ENCODE measurements at regions not wholly inside any gene's neighbourhood (a gene's known extent, or its start where the extent isn't known, plus 50 kb on each side); places are given as distances from the start of the nearest gene placed in this dataset.

DNA sequence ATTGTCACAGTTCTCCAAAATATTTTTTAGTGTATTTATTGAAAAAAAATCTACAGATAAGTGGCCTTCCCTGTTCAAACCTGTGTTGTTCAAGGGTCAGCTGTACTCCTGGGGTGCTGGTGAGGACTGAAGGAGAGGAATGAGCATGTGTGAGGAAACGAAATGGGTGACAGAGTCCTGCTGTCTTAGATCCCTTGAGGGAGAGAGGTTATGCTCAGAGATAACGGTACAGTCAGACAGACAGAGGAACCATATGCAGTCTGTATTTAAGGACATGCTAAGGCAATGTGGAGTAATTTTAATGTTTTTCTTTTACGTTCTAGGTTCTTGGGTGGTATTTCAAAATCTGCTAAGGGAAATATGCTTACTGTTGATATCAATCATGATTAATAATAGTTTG is 352.9 kb upstream of the RGS6 start (continued):
- TF ChIP-seq, protein P1, sequence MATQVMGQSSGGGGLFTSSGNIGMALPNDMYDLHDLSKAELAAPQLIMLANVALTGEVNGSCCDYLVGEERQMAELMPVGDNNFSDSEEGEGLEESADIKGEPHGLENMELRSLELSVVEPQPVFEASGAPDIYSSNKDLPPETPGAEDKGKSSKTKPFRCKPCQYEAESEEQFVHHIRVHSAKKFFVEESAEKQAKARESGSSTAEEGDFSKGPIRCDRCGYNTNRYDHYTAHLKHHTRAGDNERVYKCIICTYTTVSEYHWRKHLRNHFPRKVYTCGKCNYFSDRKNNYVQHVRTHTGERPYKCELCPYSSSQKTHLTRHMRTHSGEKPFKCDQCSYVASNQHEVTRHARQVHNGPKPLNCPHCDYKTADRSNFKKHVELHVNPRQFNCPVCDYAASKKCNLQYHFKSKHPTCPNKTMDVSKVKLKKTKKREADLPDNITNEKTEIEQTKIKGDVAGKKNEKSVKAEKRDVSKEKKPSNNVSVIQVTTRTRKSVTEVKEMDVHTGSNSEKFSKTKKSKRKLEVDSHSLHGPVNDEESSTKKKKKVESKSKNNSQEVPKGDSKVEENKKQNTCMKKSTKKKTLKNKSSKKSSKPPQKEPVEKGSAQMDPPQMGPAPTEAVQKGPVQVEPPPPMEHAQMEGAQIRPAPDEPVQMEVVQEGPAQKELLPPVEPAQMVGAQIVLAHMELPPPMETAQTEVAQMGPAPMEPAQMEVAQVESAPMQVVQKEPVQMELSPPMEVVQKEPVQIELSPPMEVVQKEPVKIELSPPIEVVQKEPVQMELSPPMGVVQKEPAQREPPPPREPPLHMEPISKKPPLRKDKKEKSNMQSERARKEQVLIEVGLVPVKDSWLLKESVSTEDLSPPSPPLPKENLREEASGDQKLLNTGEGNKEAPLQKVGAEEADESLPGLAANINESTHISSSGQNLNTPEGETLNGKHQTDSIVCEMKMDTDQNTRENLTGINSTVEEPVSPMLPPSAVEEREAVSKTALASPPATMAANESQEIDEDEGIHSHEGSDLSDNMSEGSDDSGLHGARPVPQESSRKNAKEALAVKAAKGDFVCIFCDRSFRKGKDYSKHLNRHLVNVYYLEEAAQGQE (IDR thresholded peaks at IDR 0.05): no peak
- no peak for TF ChIP-seq HNF4G (IDR thresholded peaks at IDR 0.05)

GRCh38 chr14:71582705-71583104 is 349.5 kb upstream of the RGS6 start:
- no peak for TF ChIP-seq FOXA1 (IDR thresholded peaks at IDR 0.05)
- TF ChIP-seq, protein P1 (IDR thresholded peaks at IDR 0.05): no peak
- no peak for TF ChIP-seq EGR1 (IDR thresholded peaks at IDR 0.05; ENCODE audit: low read depth in 2 of 2)
- TF ChIP-seq NR2F2 (IDR thresholded peaks at IDR 0.05): no peak
- no peak for TF ChIP-seq CTCF (IDR thresholded peaks at IDR 0.05; ENCODE audit: low read depth, low read length, missing input control)
- TF ChIP-seq FOXA2 (IDR thresholded peaks at IDR 0.05): no peak
- TF ChIP-seq SP1 (IDR thresholded peaks at IDR 0.05): no peak
- TF ChIP-seq ZBTB33 (IDR thresholded peaks at IDR 0.05): no peak
- TF ChIP-seq YY1 (IDR thresholded peaks at IDR 0.05): no peak
- TF ChIP-seq JUND (IDR thresholded peaks at IDR 0.05): no peak
- TF ChIP-seq HNF4A (conservative IDR thresholded peaks at IDR 0.05): no peak
- TF ChIP-seq HNF4G (IDR thresholded peaks at IDR 0.05): no peak
- TF ChIP-seq TAF1 (conservative IDR thresholded peaks at IDR 0.05): no peak
- TF ChIP-seq, protein P2, sequence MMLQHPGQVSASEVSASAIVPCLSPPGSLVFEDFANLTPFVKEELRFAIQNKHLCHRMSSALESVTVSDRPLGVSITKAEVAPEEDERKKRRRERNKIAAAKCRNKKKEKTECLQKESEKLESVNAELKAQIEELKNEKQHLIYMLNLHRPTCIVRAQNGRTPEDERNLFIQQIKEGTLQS (IDR thresholded peaks at IDR 0.05): no peak
- TF ChIP-seq RXRA (IDR thresholded peaks at IDR 0.05): no peak
- no peak for TF ChIP-seq MAX (IDR thresholded peaks at IDR 0.05)
- TF ChIP-seq RAD21 (IDR thresholded peaks at IDR 0.05): no peak
- no peak for TF ChIP-seq GABPA (IDR thresholded peaks at IDR 0.05 in 1 of 2, conservative IDR thresholded peaks at IDR 0.05 in 1 of 2)
- Histone ChIP-seq H3K27ac (ENCODE audit: low read depth in 1 of 2, low read length in 2 of 2) (no peak overlapping the region), H3K9ac (ENCODE audit: low read depth in 1 of 2, low read length in 2 of 2) (no peak overlapping the region), H3K4me3 (ENCODE audit: low read depth in 1 of 3, low read length in 3 of 3) (no peak overlapping the region), H3K36me3 (ENCODE audit: control insufficient read depth in 4 of 4, insufficient read depth in 3 of 4, low read depth in 1 of 4, low read length in 3 of 4) (no peaks in the 10 kb centered on the region), H3K9me3 (ENCODE audit: control insufficient read depth in 4 of 4, low read length in 3 of 4) (no peaks in the 10 kb centered on the region), H3K4me1 (ENCODE audit: control insufficient read depth in 4 of 4, insufficient read depth in 4 of 4, low read length in 3 of 4) (peaks cover 0 to 8% (median 5%) of the 10 kb centered on the region in 4 donors), H3K27me3 (ENCODE audit: control insufficient read depth in 4 of 4, insufficient read depth in 4 of 4, low read length in 3 of 4) (no peaks in the 10 kb centered on the region)
- 91% methylated on average over 1 of the region's 1 CpG for WGBS
- DNase-seq (ENCODE audit: low spot score): no peak
